Naive thymus-derived CD8-positive, alpha-beta T cell (primary cell): ENCODE measurements at regions not wholly inside any gene's neighbourhood (a gene's known extent, or its start where the extent isn't known, plus 50 kb on each side); places are given as distances from the start of the nearest gene placed in this dataset.

ENCODE experiments used
- ATAC-seq, 2 donors: fragments of 150-1000 bp; cut with Tn5 transposase in 1 of 2; sonication (Bioruptor Pico), chemical (Tn5 transposase) in 1 of 2; 1 replicate in 1 of 2; 2 replicates in 1 of 2; pipeline ENCODE4 v1.10.0; 2021; ENCODE audit warnings: mild to moderate bottlenecking in 2 of 2, moderate library complexity in 2 of 2
- POLR2A ChIA-PET: fragments of 350-600 bp; sonication (Branson Sonifier 250); formaldehyde crosslinking; loops from one replicate; lab custom pipeline; 2021; ENCODE audit warnings: antibody characterized with exemption; lab: Charles Lee
- DNase-seq, 10 donors: peaks; one replicate each; pipeline versions ENCODE4 v3.0.0 to v3.0.0-alpha.2; 2020 to 2022
- H3K27ac Mint-ChIP-seq, 10 donors: one replicate each; pipeline ENCODE4 v1.8.0; 2020 to 2022; ENCODE audit warnings: mild to moderate bottlenecking in 10 of 10, mixed read lengths in 10 of 10, moderate library complexity in 4 of 10, inconsistent platforms in 1 of 10
- H3K27me3 Mint-ChIP-seq, 5 donors: one replicate each; pipeline ENCODE4 v1.8.0; 2021 to 2022; ENCODE audit warnings: mixed read lengths in 5 of 5
- H3K36me3 Mint-ChIP-seq, 3 donors: one replicate each; pipeline ENCODE4 v1.8.0; 2020 to 2022; ENCODE audit warnings: mixed read lengths in 3 of 3, mild to moderate bottlenecking in 2 of 3, inconsistent platforms in 1 of 3
- H3K4me1 Mint-ChIP-seq, 4 donors: one replicate each; pipeline ENCODE4 v1.8.0; 2021 to 2022; ENCODE audit warnings: mixed read lengths in 4 of 4
- H3K4me3 Mint-ChIP-seq, 10 donors: one replicate each; pipeline ENCODE4 v1.8.0; 2020 to 2022; ENCODE audit warnings: mild to moderate bottlenecking in 10 of 10, mixed read lengths in 10 of 10, moderate library complexity in 6 of 10, inconsistent platforms in 1 of 10
- H3K9me3 Mint-ChIP-seq, 9 donors: one replicate each; pipeline ENCODE4 v1.8.0; 2020 to 2022; ENCODE audit warnings: mixed read lengths in 9 of 9, mild to moderate bottlenecking in 3 of 9, inconsistent platforms in 1 of 9, moderate library complexity in 1 of 9

DNA sequence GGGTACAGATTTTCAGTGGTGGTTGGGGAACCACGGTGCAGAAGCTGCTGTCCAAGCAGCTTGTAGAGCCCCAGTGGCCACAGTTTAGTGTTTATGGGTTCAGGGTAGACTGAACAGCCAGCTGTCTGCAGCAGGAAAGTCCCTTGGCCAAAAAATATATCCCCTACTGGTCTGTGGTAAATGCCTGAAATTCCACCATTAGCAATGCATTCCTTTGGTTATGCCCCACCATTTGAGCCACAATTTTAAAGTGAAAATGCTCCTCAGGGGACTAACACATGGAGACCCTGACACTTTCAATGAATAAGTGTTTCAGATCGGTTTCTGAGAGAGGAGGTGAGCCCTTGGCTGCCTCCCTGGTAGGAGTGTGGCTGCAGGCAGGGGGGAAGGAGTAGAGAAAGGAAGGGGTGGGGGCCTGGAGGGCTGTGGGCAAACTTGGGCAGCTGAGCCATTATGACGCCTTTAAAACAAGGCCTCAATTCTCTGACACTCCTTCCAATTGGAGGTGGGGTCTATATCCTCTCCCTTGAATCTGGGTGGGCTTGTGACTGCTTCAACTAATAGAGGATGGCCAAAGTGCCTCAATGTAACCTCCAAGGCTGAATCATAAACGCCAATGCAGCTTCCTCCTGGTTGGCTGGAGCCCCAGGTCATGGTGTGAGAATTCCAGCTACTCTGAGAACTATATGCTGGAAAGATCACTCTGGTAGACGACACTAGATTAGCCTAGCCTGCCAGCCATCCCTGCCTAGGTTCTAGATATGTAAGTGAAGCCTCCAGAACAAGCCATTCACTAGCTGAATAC, 75.8 kb upstream of the ATP6AP2 start:
- ATAC-seq = no peak
- POLR2A ChIA-PET = no interaction called here
- no peaks in the 10 kb centered on the region for H3K27me3 Mint-ChIP-seq
- peaks cover 0 to 2% (median 0%) of the 10 kb centered on the region in 9 donors for H3K9me3 Mint-ChIP-seq
- no peak overlapping the region for H3K4me3 Mint-ChIP-seq
- H3K4me1 Mint-ChIP-seq = peaks cover 0 to 2% (median 0%) of the 10 kb centered on the region in 4 donors
- no peak overlapping the region for H3K27ac Mint-ChIP-seq
- DNase-seq = no peak
- H3K36me3 Mint-ChIP-seq = peaks cover 0 to 3% (median 0%) of the 10 kb centered on the region in 3 donors

DNA sequence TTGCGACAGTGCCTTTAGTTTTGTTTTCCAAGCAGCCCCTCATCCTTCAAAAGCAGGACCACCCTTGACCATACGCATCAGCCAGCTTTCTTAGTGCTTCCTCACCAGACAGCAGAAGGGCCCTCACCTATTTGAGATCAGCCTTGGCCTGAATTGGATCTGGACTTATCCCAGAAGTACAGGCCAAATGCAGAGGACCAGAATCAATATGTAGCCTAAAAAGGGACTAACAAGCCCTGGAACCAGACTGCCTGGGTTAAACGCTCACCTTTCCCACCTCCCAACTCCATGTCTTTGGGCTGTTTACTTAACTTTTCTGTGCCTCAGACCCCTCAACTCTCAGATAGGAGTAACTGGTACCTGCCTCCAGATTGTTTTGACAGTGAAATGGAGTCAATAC, 77.7 kb upstream of the ATP6AP2 start:
- ATAC-seq = no peak
- peaks cover 0 to 2% (median 0%) of the 10 kb centered on the region in 9 donors for H3K9me3 Mint-ChIP-seq

DNA sequence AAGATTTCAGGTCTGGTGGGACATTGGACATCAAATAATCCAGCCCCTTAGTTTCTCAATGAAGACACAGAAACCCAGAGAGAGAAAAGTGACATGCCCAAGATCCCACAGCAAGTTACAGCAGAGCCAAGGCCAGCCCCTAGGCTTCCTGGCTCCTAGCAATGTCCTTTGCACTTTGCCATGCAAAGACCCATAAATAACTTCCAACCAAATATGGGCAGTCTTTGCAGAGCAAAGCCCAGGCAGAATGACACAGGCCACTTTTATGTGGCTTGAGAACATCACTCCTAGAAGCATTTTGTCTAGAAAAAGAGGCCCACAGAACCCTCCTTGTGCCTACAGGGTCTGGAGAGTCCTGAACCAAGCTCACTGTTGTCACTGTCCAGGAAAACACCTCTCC, 78.1 kb upstream of the ATP6AP2 start:
- no peak overlapping the region for H3K27ac Mint-ChIP-seq
- no peaks in the 10 kb centered on the region for H3K27me3 Mint-ChIP-seq
- no peak for ATAC-seq
- peaks cover 0 to 2% (median 0%) of the 10 kb centered on the region in 9 donors for H3K9me3 Mint-ChIP-seq
- no peak overlapping the region for H3K4me3 Mint-ChIP-seq
- POLR2A ChIA-PET = no interaction called here
- peaks cover 0 to 2% (median 0%) of the 10 kb centered on the region in 4 donors for H3K4me1 Mint-ChIP-seq
- H3K36me3 Mint-ChIP-seq = no peaks in the 10 kb centered on the region
- no peak for DNase-seq

More for the DNA sequence above, 77.7 kb upstream of the ATP6AP2 start:
- DNase-seq = no peak
- no peak overlapping the region for H3K27ac Mint-ChIP-seq
- H3K4me3 Mint-ChIP-seq = no peak overlapping the region
- H3K4me1 Mint-ChIP-seq = peaks cover 0 to 2% (median 0%) of the 10 kb centered on the region in 4 donors
- H3K27me3 Mint-ChIP-seq = no peaks in the 10 kb centered on the region
- H3K36me3 Mint-ChIP-seq = no peaks in the 10 kb centered on the region
- POLR2A ChIA-PET = no interaction called here

DNA sequence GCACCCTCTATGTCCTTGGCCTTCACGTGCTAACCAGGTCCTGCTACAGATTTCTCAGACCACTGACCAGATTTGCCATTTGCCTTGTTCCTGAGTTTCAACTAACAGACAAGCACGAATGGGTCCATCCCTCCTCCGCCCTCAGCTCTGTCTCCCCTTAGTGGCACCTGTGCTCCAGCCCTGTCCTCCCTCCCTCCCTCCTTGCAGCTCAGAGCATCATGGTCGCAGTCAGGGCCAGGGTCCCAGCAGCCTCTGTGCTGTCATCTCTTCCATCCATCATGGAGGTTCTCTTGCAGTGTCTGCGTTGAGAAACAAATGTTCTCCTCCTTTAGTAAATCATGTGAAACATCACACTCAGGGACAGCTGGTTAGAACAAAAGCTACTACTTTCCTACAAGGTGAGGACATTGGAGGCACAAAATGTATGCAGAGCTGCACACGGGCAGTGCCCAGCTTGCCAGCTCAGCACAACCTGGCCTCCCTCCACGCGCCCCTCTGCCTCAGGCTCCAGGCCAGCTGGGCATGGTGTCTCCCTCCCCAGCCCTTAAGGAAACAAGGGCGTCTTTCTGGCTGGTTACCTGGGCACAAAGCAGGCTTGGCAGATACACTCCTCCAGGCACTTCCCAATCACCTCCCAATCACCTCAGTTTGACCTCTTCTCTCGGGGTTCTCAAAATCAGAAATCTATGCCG, 79.5 kb upstream of the ATP6AP2 start:
- no peak overlapping the region for H3K4me3 Mint-ChIP-seq
- ATAC-seq = no peak
- no peak overlapping the region for H3K27ac Mint-ChIP-seq
- POLR2A ChIA-PET = no interaction called here
- DNase-seq = no peak
- peaks cover 0 to 2% (median 0%) of the 10 kb centered on the region in 9 donors for H3K9me3 Mint-ChIP-seq
- H3K36me3 Mint-ChIP-seq = no peaks in the 10 kb centered on the region
- H3K4me1 Mint-ChIP-seq = no peaks in the 10 kb centered on the region
- no peaks in the 10 kb centered on the region for H3K27me3 Mint-ChIP-seq

DNA sequence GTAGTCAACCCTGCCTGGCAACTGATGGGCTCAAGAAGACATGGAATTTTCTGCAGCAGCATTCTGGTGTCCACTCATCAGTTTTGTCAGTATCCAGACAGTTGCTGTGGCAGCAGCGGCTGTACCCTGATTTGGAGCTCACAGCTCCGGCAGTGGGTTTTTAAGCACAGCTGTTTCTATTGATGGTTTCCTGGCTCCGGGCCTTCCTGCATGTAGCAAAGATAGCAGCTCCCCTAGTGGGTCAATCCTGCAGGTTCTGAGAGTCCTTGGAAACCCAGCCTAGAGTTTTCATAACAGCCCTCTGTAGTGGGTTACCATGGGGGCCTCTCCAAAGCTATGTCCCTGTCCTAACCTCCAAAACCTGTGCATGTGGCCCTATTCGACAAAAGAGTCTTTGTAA, 84.0 kb upstream of the ATP6AP2 start:
- ATAC-seq = no peak
- no peaks in the 10 kb centered on the region for H3K27me3 Mint-ChIP-seq
- H3K4me3 Mint-ChIP-seq = no peak overlapping the region
- peaks cover 0 to 6% (median 0%) of the 10 kb centered on the region in 9 donors for H3K9me3 Mint-ChIP-seq
- H3K27ac Mint-ChIP-seq = no peak overlapping the region
- POLR2A ChIA-PET = no interaction called here
- DNase-seq = no peak
- no peaks in the 10 kb centered on the region for H3K36me3 Mint-ChIP-seq
- H3K4me1 Mint-ChIP-seq = no peaks in the 10 kb centered on the region

DNA sequence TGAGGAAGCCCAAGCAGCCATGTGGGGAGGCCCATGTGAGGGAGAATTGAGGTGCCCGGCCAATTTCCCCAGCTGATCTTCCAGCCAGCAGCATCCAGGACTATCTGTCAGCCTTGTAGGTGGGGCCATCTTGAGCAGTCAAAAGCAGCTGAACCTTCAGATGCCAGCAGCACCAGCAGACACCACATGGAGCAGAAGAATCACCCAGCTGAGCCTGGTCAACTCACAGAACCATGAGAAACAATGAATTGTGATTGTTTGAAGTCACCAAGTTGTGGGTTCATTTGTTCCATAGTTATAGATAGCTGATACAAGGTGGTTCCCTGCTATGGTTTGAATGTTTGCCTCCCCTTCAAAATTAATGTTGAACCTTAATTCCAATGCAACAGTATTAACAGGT, 85.1 kb upstream of the ATP6AP2 start:
- POLR2A ChIA-PET = no interaction called here
- H3K4me3 Mint-ChIP-seq = no peak overlapping the region
- H3K27ac Mint-ChIP-seq = no peak overlapping the region
- no peaks in the 10 kb centered on the region for H3K4me1 Mint-ChIP-seq
- H3K36me3 Mint-ChIP-seq = no peaks in the 10 kb centered on the region
- no peak for DNase-seq
- no peaks in the 10 kb centered on the region for H3K27me3 Mint-ChIP-seq
- ATAC-seq = no peak
- peaks cover 0 to 6% (median 0%) of the 10 kb centered on the region in 9 donors for H3K9me3 Mint-ChIP-seq

DNA sequence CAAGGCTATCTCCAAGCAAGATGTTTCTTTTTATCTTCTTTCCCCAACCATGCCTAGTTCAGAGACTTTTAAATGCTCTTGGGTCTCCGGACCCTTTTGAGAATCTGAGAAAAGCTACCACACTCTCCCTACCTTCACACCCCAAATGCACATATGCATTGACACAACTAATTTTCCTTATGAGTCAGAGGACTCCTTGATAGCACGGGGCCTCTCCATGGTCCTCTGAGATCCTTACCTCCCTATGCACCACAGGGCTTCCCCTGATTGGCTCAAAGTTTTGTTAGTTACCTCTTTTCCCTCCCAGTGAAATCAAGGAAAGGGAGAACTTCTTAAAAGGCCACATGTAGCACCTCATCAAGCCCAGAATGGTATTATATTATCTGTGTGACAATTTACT, 86.8 kb upstream of the ATP6AP2 start:
- DNase-seq (no peak), ATAC-seq (no peak)
- H3K4me1 Mint-ChIP-seq = no peaks in the 10 kb centered on the region
- H3K4me3 Mint-ChIP-seq = no peak overlapping the region
- no peak overlapping the region for H3K27ac Mint-ChIP-seq
- POLR2A ChIA-PET = no interaction called here
- H3K9me3 Mint-ChIP-seq = peaks cover 0 to 6% (median 0%) of the 10 kb centered on the region in 9 donors
- H3K36me3 Mint-ChIP-seq = no peaks in the 10 kb centered on the region
- no peaks in the 10 kb centered on the region for H3K27me3 Mint-ChIP-seq

DNA sequence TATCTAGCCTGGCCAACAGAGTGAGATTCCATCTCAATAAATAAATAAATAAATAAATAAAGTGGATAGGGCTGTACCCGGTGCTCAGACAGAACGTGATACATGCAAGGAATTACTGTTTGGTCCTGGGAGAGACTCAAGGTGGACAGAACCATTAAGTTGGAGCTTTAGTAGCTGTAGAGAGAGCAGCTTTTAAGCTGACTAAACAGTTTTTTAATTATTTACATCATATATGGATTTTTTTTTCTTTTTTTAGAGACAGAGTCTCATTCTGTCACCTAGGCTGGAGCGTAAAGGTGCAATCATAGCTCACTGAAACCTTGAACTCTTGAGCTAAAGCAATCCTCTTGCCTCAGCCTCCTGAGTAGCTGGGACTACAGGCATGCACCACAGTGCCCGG, 92.5 kb upstream of the ATP6AP2 start:
- Mint-ChIP-seq H3K27ac (no peak overlapping the region), H3K9me3 (peaks cover 0 to 21% (median 3%) of the 10 kb centered on the region in 9 donors), H3K27me3 (no peaks in the 10 kb centered on the region), H3K4me3 (no peak overlapping the region), H3K4me1 (peaks cover 0 to 13% (median 2%) of the 10 kb centered on the region in 4 donors), H3K36me3 (peaks cover 0 to 19% (median 2%) of the 10 kb centered on the region in 3 donors)
- no peak for DNase-seq
- no peak for ATAC-seq
- POLR2A ChIA-PET = no interaction called here

DNA sequence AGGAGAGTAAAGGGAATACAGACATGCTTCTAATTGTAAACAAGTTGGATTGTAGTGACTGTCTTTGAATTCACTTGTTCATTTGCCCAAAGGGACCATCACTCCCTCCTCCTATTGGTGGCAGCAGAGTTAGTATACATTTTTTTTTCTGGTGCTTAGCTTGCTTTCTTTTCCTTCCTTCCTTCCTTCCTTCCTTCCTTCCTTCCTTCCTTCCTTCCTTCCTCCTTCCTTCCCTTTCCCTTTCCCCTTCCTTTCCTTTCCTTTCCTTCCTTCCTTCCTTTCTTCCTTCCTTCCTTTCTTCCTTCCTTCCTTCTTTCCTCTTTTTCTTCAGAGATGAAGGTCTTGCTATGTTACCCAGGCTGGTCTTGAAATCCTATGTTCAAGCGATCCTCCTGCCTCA, 94.8 kb upstream of the ATP6AP2 start:
- peak overlapping the region in 1 of 10 donors; percentile 77 for H3K27ac Mint-ChIP-seq

DNA sequence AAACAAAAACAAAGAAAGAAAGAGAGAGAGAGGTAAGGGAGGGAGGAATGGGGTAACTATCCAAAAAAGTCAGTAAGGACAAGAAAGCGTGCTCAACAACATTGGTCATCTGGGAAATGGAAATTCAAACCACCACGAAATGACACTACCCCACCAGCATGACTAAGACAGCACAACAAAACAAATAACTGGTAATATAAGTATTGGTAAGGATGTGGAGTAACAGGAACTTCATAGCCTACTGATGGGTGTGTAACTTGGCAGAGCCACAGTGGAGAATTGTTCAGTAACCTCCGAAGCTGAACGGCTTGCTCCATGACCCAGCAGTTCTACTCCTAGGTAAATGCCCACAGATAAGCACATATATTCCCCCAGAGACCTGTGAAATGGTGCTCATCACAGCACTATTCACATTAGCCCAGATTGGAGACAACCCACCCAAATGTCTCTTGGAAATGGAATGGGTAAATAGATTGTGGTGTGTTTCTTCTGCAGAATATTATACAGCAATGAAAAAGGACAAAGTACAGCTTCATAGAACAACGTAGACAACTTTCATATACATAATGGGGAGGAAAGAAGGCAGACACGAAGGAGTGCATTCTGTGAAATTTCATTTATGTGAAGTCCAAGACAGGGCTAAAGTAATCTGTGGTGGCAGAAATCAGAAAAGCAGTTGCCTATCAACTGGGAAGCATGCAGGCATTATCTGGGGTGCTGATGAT, 95.5 kb upstream of the ATP6AP2 start:
- Mint-ChIP-seq H3K9me3 (peaks cover 0 to 21% (median 3%) of the 10 kb centered on the region in 9 donors), H3K4me3 (no peak overlapping the region), H3K36me3 (peaks cover 0 to 19% (median 2%) of the 10 kb centered on the region in 3 donors), H3K27ac (no peak overlapping the region), H3K4me1 (peaks cover 0 to 13% (median 2%) of the 10 kb centered on the region in 4 donors), H3K27me3 (no peaks in the 10 kb centered on the region)
- DNase-seq = no peak
- no peak for ATAC-seq
- POLR2A ChIA-PET = no interaction called here

More for the DNA sequence above, 94.8 kb upstream of the ATP6AP2 start:
- H3K4me3 Mint-ChIP-seq = no peak overlapping the region
- DNase-seq (no peak), ATAC-seq (no peak)
- peaks cover 0 to 13% (median 2%) of the 10 kb centered on the region in 4 donors for H3K4me1 Mint-ChIP-seq
- POLR2A ChIA-PET = no interaction called here
- H3K27me3 Mint-ChIP-seq = no peaks in the 10 kb centered on the region
- peaks cover 0 to 21% (median 3%) of the 10 kb centered on the region in 9 donors for H3K9me3 Mint-ChIP-seq
- peaks cover 0 to 19% (median 2%) of the 10 kb centered on the region in 3 donors for H3K36me3 Mint-ChIP-seq

DNA sequence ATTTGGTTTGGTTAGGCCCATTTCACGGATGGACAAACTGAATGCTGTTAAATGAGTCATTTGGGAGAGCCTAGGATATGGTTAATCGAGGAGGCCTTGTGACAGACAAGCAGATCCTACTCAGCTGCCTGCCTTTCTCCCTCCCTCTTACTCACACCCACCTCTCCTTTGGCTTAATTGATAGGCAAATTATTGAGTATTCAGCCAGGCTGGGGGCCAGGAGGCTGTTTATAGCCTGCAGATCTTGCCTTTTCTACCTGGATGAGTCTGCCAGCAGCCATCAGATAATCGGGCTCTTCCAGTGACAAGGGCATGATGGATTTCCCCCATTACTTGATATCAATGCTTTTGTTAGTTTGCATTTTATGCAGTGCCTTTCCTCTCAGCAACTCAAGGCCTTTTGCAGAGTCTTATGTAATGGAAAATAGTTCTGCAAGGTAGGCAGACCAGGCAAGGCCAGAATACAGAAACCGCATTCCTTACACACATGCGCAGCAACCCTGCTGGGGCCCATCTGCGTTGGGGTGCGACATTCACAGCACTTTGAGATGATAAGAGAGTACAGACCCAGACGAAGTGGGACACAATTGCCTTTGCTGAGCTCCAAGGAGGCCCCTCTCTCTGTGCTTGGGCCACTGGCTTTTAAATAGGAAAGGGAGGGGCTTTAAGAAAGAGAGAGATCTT, 96.2 kb upstream of the ATP6AP2 start:
- H3K9me3 Mint-ChIP-seq = peaks cover 0 to 21% (median 3%) of the 10 kb centered on the region in 9 donors
- ATAC-seq = no peak
- DNase-seq = no peak
- H3K27ac Mint-ChIP-seq = no peak overlapping the region
- H3K27me3 Mint-ChIP-seq = no peaks in the 10 kb centered on the region
- no peak overlapping the region for H3K4me3 Mint-ChIP-seq
- H3K36me3 Mint-ChIP-seq = peaks cover 0 to 19% (median 2%) of the 10 kb centered on the region in 3 donors
- peaks cover 0 to 13% (median 2%) of the 10 kb centered on the region in 4 donors for H3K4me1 Mint-ChIP-seq
- POLR2A ChIA-PET = no interaction called here

DNA sequence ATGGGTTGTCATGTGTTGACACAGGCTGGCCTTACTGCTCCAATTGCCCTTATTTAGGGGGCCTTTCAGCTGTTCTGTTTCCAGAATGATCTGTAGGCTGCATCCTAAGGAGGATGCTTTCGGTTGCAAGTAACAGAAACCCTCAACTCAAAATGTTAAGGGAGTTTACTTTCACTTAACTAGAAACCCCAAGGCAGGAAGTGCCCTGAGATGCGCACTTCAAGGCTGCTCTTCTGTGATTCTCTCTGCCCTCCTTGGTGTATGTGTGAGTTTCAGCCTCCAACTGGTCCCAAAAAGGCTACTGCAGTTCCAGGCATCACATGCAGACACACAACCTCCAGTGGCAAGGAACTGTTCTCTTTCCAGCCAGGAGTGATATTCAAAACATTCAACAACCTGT, 97.3 kb upstream of the ATP6AP2 start:
- no peak overlapping the region for H3K27ac Mint-ChIP-seq
- peaks cover 0 to 19% (median 2%) of the 10 kb centered on the region in 3 donors for H3K36me3 Mint-ChIP-seq
- ATAC-seq = no peak
- H3K27me3 Mint-ChIP-seq = no peaks in the 10 kb centered on the region
- POLR2A ChIA-PET = no interaction called here
- no peak overlapping the region for H3K4me3 Mint-ChIP-seq
- peaks cover 0 to 20% (median 2%) of the 10 kb centered on the region in 4 donors for H3K4me1 Mint-ChIP-seq
- DNase-seq = no peak
- H3K9me3 Mint-ChIP-seq = peaks cover 0 to 21% (median 3%) of the 10 kb centered on the region in 9 donors
